Coronary artery (tissue), 2 donors: ENCODE measurements at regions not wholly inside any gene's neighbourhood (a gene's known extent, or its start where the extent isn't known, plus 50 kb on each side); places are given as distances from the start of the nearest gene placed in this dataset.

Experiments used
- DNase-seq: peaks from one replicate; pipeline ENCODE4 v3.0.0-alpha.2; 2017; ENCODE audit warnings: low spot score
- H3K27ac ChIP-seq, 2 donors: fragments of 200-600 bp; sonication (generic); one replicate each; pipeline ENCODE4 v1.5.1; 2016 to 2019
- H3K4me3 ChIP-seq: fragments of 200-600 bp; sonication (generic); 2 replicates; pipeline ENCODE4 v1.5.1; 2016; ENCODE audit warnings: mild to moderate bottlenecking, moderate library complexity
- CTCF ChIP-seq: fragments of 200-600 bp; sonication (generic); IDR thresholded peaks from one replicate; pipeline ENCODE4 v1.5.1; 2019; ENCODE audit warnings: antibody characterized with exemption

GRCh38 chr20:24305371-24305770 is 164.1 kb upstream of the SYNDIG1 start:
- TF ChIP-seq CTCF: no peak
- H3K27ac ChIP-seq: no peak overlapping the region
- DNase-seq: no peak
- H3K4me3 ChIP-seq: no peak overlapping the region

DNA sequence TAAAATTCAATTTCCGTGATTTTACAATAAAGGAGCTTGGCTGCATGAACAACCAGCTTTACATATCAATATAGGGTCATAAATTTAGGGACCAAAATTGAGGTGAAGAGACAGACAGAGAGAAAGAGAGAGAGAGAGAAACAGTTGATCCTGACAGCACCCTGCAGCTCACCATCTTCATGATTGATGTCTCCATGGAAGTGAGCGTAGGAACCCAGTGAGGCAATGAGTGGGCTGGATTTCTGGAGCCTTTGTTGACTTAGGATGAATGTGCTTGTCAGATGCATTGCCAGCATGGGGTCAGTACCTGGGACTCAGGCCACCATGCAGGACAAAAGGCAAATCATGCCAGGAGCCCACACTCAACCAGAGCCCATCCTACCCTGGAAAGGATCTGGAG is 165.1 kb upstream of the SYNDIG1 start:
- TF ChIP-seq CTCF: no peak
- DNase-seq: no peak
- Histone ChIP-seq H3K4me3 (no peak overlapping the region), H3K27ac (no peak overlapping the region)

- Histone ChIP-seq H3K27ac (no peak overlapping the region), H3K4me3 (no peak overlapping the region)
- DNase-seq: no peak
- TF ChIP-seq CTCF: no peak
Measured at GRCh38 chr20:24303393-24304170, 165.8 kb upstream of the SYNDIG1 start.

- no peak for DNase-seq
- Histone ChIP-seq H3K27ac (no peak overlapping the region), H3K4me3 (no peak overlapping the region)
- no peak for TF ChIP-seq CTCF
Measured at GRCh38 chr20:24297993-24298392, 171.4 kb upstream of the SYNDIG1 start.

DNA sequence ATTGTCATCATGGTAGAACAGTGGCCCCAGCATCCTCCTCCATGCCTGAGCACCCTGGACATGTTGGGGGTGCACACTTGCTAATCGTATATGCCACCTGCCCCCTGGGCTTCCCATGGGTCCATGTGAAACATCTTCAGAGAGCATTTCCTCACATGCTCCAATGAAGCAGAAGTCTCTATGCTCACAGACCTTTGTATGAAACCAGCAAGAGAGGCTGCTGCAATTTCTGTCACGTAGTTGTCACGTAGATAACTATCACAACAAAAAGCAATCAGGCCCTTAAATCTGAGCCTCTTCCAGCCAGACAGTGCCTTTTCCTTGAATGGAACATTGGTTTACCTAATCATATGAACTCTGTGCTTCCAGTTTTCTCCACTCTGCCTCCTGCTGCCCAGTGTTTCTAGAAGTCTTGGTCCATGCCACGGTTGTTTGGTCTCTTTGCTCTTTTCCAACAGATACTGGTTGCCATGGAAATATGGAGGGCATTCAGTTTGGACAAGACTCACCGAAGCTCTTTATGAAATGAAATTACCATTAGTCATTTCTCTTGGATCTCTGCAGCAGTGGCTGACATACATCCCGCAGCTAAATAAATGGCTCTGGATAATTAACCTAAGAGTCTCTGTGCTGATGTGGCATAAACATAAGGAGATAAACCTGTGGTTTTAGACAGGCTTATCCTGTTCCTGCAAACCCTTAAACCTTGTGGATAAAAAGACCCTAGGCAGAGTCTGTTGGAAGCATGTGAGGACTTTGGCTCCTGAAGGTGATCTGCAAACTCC is 172.8 kb upstream of the SYNDIG1 start:
- TF ChIP-seq CTCF: no peak
- Histone ChIP-seq H3K27ac (no peak overlapping the region), H3K4me3 (no peak overlapping the region)
- DNase-seq: no peak

DNA sequence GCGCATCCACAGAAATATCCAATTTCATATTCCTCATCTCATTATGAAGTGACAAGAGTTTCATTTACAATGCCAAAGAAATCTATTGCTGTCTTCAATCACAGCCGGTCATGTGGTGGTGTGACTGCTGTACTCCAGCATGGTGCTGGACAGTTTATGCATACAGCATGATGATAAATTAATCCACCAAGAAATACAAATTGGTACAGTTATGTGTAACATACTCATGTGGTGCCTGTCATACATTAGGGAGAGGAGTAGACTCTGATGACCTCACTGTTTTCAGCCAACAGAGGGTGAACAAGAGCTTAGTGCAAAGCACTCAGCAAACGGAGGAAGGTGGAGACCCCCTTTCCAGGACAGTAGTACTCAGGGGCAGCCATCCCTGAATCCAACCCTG is 178.4 kb upstream of the SYNDIG1 start:
- no peak overlapping the region for H3K4me3 ChIP-seq
- no peak overlapping the region for H3K27ac ChIP-seq
- no peak for TF ChIP-seq CTCF
- no peak for DNase-seq
